GM18511 (cell line): ENCODE measurements at regions not wholly inside any gene's neighbourhood (a gene's known extent, or its start where the extent isn't known, plus 50 kb on each side); places are given as distances from the start of the nearest gene placed in this dataset.
"Not testable (repeated sequence)": the region's sequence is repeated elsewhere in the genome, so short reads cannot be mapped to it uniquely, and the experiment has no call there.

Source experiments
- ATAC-seq: cut with Tn5 transposase; IDR thresholded peaks from one replicate; pipeline ENCODE4 v1.9.1; 2021; ENCODE audit warnings: mild to moderate bottlenecking, moderate library complexity; ENCODE audit not compliant: unreplicated experiment

- no peak for ATAC-seq
Measured at GRCh38 chr6:146981981-146982380, 222.2 kb upstream of the STXBP5 start.

- no peak for ATAC-seq
Measured at GRCh38 chr6:146984251-146984924, 219.8 kb upstream of the STXBP5 start.

GRCh38 chr6:146985111-146985510 is 219.1 kb upstream of the STXBP5 start:
- ATAC-seq, result no peak

GRCh38 chr6:146985966-146986365 is 218.3 kb upstream of the STXBP5 start:
- ATAC-seq, result no peak

- not testable (repeated sequence) for ATAC-seq
Measured at GRCh38 chr6:146987938-146988337, 216.3 kb upstream of the STXBP5 start.

GRCh38 chr6:146989860-146990259 is 214.4 kb upstream of the STXBP5 start:
- ATAC-seq, result no peak

- ATAC-seq, result no peak
Measured at GRCh38 chr6:146990284-146990683, 213.9 kb upstream of the STXBP5 start.

- ATAC-seq, result no peak
Measured at GRCh38 chr6:146990821-146991798, 213.1 kb upstream of the STXBP5 start.

- no peak for ATAC-seq
Measured at GRCh38 chr6:146997062-146997461, 207.2 kb upstream of the STXBP5 start.

- no peak for ATAC-seq
Measured at GRCh38 chr6:146999766-147000165, 204.5 kb upstream of the STXBP5 start.

- ATAC-seq, result no peak
Measured at GRCh38 chr6:147000545-147001488, 203.4 kb upstream of the STXBP5 start.

- no peak for ATAC-seq
Measured at GRCh38 chr6:147001621-147002020, 202.6 kb upstream of the STXBP5 start.

- ATAC-seq, result no peak
Measured at GRCh38 chr6:147003186-147003585, 201.0 kb upstream of the STXBP5 start.

- ATAC-seq, result peak; percentile 49
Measured at GRCh38 chr6:147005499-147005898, 198.7 kb upstream of the STXBP5 start.

- ATAC-seq, result no peak
Measured at GRCh38 chr6:147007441-147007840, 196.8 kb upstream of the STXBP5 start.

- ATAC-seq, result no peak
Measured at GRCh38 chr6:147009358-147009757, 194.9 kb upstream of the STXBP5 start.

- no peak for ATAC-seq
Measured at GRCh38 chr6:147015674-147016073, 188.5 kb upstream of the STXBP5 start.

- no peak for ATAC-seq
Measured at GRCh38 chr6:147016440-147016839, 187.8 kb upstream of the STXBP5 start.

GRCh38 chr6:147017153-147017552 is 187.1 kb upstream of the STXBP5 start:
- no peak for ATAC-seq

- ATAC-seq, result no peak
Measured at GRCh38 chr6:147019001-147019400, 185.2 kb upstream of the STXBP5 start.

- no peak for ATAC-seq
Measured at GRCh38 chr6:147022041-147022440, 182.2 kb upstream of the STXBP5 start.
